OCI-LY1 (cell line): ENCODE measurements at regions not wholly inside any gene's neighbourhood (a gene's known extent, or its start where the extent isn't known, plus 50 kb on each side); places are given as distances from the start of the nearest gene placed in this dataset.

Experiments
- H2AFZ ChIP-seq: fragments of 200-600 bp; sonication (generic), shearing (Covaris generic); 2 replicates; pipeline ENCODE4 v1.6.0; 2014; ENCODE audit warnings: antibody characterized with exemption, mild to moderate bottlenecking, low read length
- H3F3A ChIP-seq: fragments of 200-600 bp; sonication (generic), shearing (Covaris generic); 2 replicates; pipeline ENCODE4 v1.6.0; 2014; ENCODE audit warnings: mild to moderate bottlenecking, antibody characterized with exemption, low read length, moderate library complexity; ENCODE audit not compliant: insufficient read depth
- H3K27ac ChIP-seq: fragments of 200-600 bp; sonication (generic); 2 replicates; pipeline ENCODE4 v1.5.1; 2014; ENCODE audit warnings: low read length, mixed run types, mild to moderate bottlenecking, low read depth; ENCODE audit not compliant: poor library complexity, severe bottlenecking
- H3K27me3 ChIP-seq: fragments of 200-600 bp; sonication (generic); 2 replicates; pipeline ENCODE4 v1.6.0; 2014; ENCODE audit warnings: antibody characterized with exemption, mild to moderate bottlenecking, low read length, moderate library complexity; ENCODE audit not compliant: insufficient read depth
- H3K36me3 ChIP-seq: fragments of 200-600 bp; sonication (generic); 2 replicates; pipeline ENCODE4 v1.6.1; 2014; ENCODE audit warnings: mild to moderate bottlenecking, antibody characterized with exemption, low read length, moderate library complexity, mixed read lengths; ENCODE audit not compliant: insufficient read depth
- H3K4me1 ChIP-seq: fragments of 200-600 bp; sonication (generic); 2 replicates; pipeline ENCODE4 v1.5.1; 2014; ENCODE audit warnings: mild to moderate bottlenecking, low read length, moderate library complexity; ENCODE audit not compliant: insufficient read depth, severe bottlenecking
- H3K4me2 ChIP-seq: fragments of 200-600 bp; sonication (generic), shearing (Covaris generic); 2 replicates; pipeline ENCODE4 v1.6.1; 2014; ENCODE audit warnings: low read length
- H3K4me3 ChIP-seq: fragments of 200-600 bp; sonication (generic); 2 replicates; pipeline ENCODE4 v1.5.1; 2014; ENCODE audit warnings: low read length, low read depth, mild to moderate bottlenecking, mixed read lengths; ENCODE audit not compliant: poor library complexity, severe bottlenecking
- H3K79me2 ChIP-seq: fragments of 200-600 bp; shearing (Covaris generic); 2 replicates; pipeline ENCODE4 v1.6.1; 2016; ENCODE audit warnings: mixed run types, low read length, mixed read lengths; ENCODE audit not compliant: insufficient read depth
- H3K9ac ChIP-seq: fragments of 200-600 bp; sonication (generic), shearing (Covaris generic); 2 replicates; pipeline ENCODE4 v1.6.1; 2014; ENCODE audit warnings: mild to moderate bottlenecking, low read length, mixed read lengths
- H3K9me2 ChIP-seq: fragments of 200-600 bp; sonication (generic), shearing (Covaris generic); 2 replicates; pipeline ENCODE4 v1.6.1; 2014; ENCODE audit warnings: low read depth, mild to moderate bottlenecking, low read length, mixed read lengths
- H3K9me3 ChIP-seq: fragments of 200-600 bp; shearing (Covaris generic); 2 replicates; pipeline ENCODE4 v1.6.1; 2014; ENCODE audit warnings: low read length, mixed read lengths
- H4K20me1 ChIP-seq: fragments of 200-600 bp; sonication (generic), shearing (Covaris generic); 2 replicates; pipeline ENCODE4 v1.6.0; 2016; ENCODE audit warnings: mild to moderate bottlenecking, low read length; ENCODE audit not compliant: insufficient read depth
- EZH2 ChIP-seq: fragments of 200-600 bp; sonication (generic), shearing (Covaris generic); IDR thresholded peaks from 2 replicates; pipeline ENCODE4 v1.8.0; 2017; ENCODE audit warnings: borderline replicate concordance, mixed run types, mild to moderate bottlenecking, antibody characterized with exemption, low read length, moderate library complexity, mixed read lengths
- TF ChIP-seq, protein P1 (sequence below): fragments of 200-600 bp; sonication (generic), shearing (Covaris generic); IDR thresholded peaks from 2 replicates; pipeline ENCODE4 v1.5.1; 2017; ENCODE audit warnings: mild to moderate bottlenecking, antibody characterized with exemption, low read length, moderate library complexity, mixed read lengths

DNA sequence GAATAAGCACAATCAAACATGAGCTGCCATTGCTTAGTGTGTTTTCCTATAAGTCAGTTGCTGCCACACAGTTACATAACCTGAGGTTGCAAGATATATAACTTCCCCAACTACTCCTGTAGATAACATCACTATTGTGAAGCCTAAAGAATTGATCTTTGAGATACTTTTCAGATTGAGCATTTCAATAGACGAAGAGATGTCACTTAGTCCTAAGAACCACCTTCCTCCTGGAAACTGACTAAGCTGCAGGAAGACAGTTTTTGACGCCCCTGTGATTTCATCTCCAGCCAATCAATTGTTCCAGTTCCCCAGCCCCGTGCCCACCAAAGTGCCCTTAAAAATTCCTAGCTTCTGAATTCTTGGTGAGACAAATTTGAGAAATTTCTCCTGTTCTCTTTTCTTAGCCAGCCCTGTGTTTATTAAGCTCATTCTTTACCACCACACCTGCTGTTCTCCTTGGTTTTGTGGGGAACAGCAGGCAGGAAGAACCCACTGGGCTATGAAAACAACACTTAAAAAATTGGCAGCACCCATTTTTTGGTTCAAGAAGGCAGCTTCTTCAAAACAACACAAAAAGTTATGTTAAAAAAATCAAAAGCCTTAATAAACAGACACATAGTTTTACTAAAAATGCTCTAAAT lies 317.1 kb upstream of the PABPC4L start:
- Histone ChIP-seq H3K27ac (no peak overlapping the region), H2AFZ (no peak overlapping the region), H3K36me3 (no peaks in the 10 kb centered on the region), H3K9me2 (no peaks in the 10 kb centered on the region), H3K79me2 (no peaks in the 10 kb centered on the region), H3F3A (no peaks in the 10 kb centered on the region), H3K9ac (no peak overlapping the region), H3K4me3 (no peak overlapping the region), H3K27me3 (no peaks in the 10 kb centered on the region), H3K9me3 (no peaks in the 10 kb centered on the region), H3K4me2 (no peak overlapping the region), H3K4me1 (peaks cover 6% of the 10 kb centered on the region), H4K20me1 (no peaks in the 10 kb centered on the region)
- TF ChIP-seq, protein P1, sequence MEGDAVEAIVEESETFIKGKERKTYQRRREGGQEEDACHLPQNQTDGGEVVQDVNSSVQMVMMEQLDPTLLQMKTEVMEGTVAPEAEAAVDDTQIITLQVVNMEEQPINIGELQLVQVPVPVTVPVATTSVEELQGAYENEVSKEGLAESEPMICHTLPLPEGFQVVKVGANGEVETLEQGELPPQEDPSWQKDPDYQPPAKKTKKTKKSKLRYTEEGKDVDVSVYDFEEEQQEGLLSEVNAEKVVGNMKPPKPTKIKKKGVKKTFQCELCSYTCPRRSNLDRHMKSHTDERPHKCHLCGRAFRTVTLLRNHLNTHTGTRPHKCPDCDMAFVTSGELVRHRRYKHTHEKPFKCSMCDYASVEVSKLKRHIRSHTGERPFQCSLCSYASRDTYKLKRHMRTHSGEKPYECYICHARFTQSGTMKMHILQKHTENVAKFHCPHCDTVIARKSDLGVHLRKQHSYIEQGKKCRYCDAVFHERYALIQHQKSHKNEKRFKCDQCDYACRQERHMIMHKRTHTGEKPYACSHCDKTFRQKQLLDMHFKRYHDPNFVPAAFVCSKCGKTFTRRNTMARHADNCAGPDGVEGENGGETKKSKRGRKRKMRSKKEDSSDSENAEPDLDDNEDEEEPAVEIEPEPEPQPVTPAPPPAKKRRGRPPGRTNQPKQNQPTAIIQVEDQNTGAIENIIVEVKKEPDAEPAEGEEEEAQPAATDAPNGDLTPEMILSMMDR = no peak
- TF ChIP-seq EZH2 = no peak

DNA sequence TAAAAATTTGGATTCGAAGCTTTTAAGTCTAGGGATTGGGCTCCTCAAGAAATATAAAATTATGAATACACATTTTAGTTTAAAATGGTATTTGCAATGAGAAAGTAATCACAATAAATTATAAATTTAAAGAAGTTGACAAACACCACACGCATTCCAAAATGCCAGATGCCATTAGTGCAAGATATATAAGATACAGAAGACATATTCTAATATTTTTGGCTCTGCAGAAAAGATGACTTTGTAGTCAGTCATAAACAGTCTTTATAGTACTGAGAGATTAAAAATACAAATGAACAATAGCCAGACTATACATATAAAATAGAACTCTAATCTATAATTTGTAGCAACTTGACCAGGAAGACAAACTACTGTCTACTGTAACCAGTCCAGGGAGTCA lies 309.0 kb upstream of the PABPC4L start:
- no peak overlapping the region for H2AFZ ChIP-seq
- H3K4me1 ChIP-seq = peaks cover 9% of the 10 kb centered on the region
- no peak overlapping the region for H3K9ac ChIP-seq
- TF ChIP-seq, protein P1 = no peak
- TF ChIP-seq EZH2 = no peak
- no peaks in the 10 kb centered on the region for H3K9me3 ChIP-seq
- H3K4me3 ChIP-seq = no peak overlapping the region
- H3F3A ChIP-seq = no peaks in the 10 kb centered on the region
- H3K36me3 ChIP-seq = no peaks in the 10 kb centered on the region
- H3K27me3 ChIP-seq = no peaks in the 10 kb centered on the region
- no peak overlapping the region for H3K4me2 ChIP-seq
- no peaks in the 10 kb centered on the region for H3K9me2 ChIP-seq
- no peaks in the 10 kb centered on the region for H4K20me1 ChIP-seq
- H3K27ac ChIP-seq = no peak overlapping the region
- H3K79me2 ChIP-seq = no peaks in the 10 kb centered on the region

DNA sequence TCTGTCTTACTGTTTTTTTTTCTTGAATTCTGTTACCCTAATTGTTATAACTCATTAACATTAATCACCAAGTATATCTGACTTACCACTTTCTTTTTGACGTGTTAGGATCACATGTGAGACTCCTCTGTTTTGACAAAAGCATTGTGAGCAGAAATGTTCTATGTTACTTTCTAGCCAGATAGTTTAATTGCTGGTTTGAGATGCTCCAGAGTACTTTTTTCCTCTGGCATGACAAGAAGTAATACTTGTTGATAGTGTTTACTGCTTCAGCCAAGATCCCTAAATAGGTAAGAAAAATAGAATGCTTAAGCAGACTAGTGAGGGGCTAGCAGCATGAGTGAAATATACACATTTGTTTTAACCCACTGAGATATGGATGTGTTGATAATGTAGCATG lies 303.9 kb upstream of the PABPC4L start:
- Histone ChIP-seq H3K4me1 (peaks cover 10% of the 10 kb centered on the region), H3K9me3 (no peaks in the 10 kb centered on the region), H3K9me2 (no peaks in the 10 kb centered on the region), H3K27me3 (no peaks in the 10 kb centered on the region), H3K27ac (no peak overlapping the region), H3F3A (no peaks in the 10 kb centered on the region), H4K20me1 (no peaks in the 10 kb centered on the region), H3K36me3 (no peaks in the 10 kb centered on the region), H2AFZ (no peak overlapping the region), H3K79me2 (no peaks in the 10 kb centered on the region), H3K4me2 (no peak overlapping the region), H3K4me3 (no peak overlapping the region), H3K9ac (no peak overlapping the region)
- no peak for TF ChIP-seq EZH2
- TF ChIP-seq, protein P1 = no peak
